ENCODE measurements at regions not wholly inside any gene's neighbourhood (a gene's known extent, or its start where the extent isn't known, plus 50 kb on each side); places are given as distances from the start of the nearest gene placed in this dataset.

DNA sequence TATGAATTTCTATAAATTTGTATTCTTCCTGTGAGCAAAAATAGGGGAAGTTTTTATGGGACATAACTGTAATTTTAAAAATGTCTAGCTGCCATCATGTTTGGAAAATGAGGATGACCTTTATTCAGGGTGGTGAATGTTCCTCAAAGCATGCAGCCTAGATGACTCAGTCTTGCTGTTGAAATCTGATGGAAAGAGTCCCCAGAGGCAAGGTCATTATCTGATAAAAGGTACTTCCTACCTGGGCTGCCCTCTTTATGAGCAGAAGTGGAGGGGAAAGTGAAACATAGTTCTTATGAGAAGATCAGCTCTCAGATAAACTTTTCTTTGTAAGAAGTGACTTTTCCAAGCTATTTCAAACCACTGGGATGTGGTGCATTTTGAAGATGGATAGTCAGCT, 1144.7 kb upstream of the PIK3C3 start:
- TF ChIP-seq, protein P1, sequence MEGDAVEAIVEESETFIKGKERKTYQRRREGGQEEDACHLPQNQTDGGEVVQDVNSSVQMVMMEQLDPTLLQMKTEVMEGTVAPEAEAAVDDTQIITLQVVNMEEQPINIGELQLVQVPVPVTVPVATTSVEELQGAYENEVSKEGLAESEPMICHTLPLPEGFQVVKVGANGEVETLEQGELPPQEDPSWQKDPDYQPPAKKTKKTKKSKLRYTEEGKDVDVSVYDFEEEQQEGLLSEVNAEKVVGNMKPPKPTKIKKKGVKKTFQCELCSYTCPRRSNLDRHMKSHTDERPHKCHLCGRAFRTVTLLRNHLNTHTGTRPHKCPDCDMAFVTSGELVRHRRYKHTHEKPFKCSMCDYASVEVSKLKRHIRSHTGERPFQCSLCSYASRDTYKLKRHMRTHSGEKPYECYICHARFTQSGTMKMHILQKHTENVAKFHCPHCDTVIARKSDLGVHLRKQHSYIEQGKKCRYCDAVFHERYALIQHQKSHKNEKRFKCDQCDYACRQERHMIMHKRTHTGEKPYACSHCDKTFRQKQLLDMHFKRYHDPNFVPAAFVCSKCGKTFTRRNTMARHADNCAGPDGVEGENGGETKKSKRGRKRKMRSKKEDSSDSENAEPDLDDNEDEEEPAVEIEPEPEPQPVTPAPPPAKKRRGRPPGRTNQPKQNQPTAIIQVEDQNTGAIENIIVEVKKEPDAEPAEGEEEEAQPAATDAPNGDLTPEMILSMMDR (IDR thresholded peaks at IDR 0.05), result no peak
- TF ChIP-seq EP300 (IDR thresholded peaks at IDR 0.05) (no peak), POLR2A (IDR thresholded peaks at IDR 0.05) (no peak), POLR2AphosphoS5 (IDR thresholded peaks at IDR 0.05) (no peak)
- no peak overlapping the region for H3K27ac ChIP-seq
- DNase-seq (no peak), ATAC-seq (ENCODE audit: low FRiP score in 2 of 2) (no peak)
- no peak overlapping the region for H3K4me3 ChIP-seq
- H3K27me3 ChIP-seq, result no peaks in the 10 kb centered on the region
- no peaks in the 10 kb centered on the region for H3K4me1 ChIP-seq
- H3K9me3 ChIP-seq, result no peaks in the 10 kb centered on the region
- H3K36me3 ChIP-seq, result no peaks in the 10 kb centered on the region

DNA sequence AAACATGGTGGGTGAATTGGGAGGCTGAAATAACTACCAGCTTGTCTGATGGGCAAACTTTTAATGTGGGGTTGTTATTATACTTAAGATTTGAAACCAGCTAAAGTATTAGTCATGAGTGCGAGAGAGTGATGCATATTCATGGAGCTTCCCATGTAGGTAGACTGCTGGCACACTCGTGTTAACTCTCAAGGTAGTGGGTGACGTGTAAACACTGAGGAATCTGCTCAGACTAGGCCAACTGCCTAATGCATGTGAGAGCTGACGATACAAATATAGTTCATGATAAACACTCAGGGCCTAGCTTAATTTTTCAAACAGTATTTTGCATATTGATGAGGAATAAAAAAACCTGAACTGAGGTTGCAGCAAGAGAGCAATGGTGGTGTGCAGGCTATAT, 1165.7 kb upstream of the PIK3C3 start:
- H3K4me1 ChIP-seq, result no peaks in the 10 kb centered on the region
- no peaks in the 10 kb centered on the region for H3K9me3 ChIP-seq
- no peaks in the 10 kb centered on the region for H3K36me3 ChIP-seq
- no peak for ATAC-seq (ENCODE audit: low FRiP score in 2 of 2)
- no peaks in the 10 kb centered on the region for H3K27me3 ChIP-seq
- 56 to 83% methylated on average over 4 of the region's 4 CpGs for WGBS, 2 donors
- no peak overlapping the region for H3K27ac ChIP-seq
- TF ChIP-seq POLR2A (IDR thresholded peaks at IDR 0.05), result no peak
- no peak for TF ChIP-seq POLR2AphosphoS5 (IDR thresholded peaks at IDR 0.05)
- TF ChIP-seq, protein P1 (IDR thresholded peaks at IDR 0.05), result no peak
- TF ChIP-seq EP300 (IDR thresholded peaks at IDR 0.05), result no peak
- DNase-seq, result no peak
- no peak overlapping the region for H3K4me3 ChIP-seq

DNA sequence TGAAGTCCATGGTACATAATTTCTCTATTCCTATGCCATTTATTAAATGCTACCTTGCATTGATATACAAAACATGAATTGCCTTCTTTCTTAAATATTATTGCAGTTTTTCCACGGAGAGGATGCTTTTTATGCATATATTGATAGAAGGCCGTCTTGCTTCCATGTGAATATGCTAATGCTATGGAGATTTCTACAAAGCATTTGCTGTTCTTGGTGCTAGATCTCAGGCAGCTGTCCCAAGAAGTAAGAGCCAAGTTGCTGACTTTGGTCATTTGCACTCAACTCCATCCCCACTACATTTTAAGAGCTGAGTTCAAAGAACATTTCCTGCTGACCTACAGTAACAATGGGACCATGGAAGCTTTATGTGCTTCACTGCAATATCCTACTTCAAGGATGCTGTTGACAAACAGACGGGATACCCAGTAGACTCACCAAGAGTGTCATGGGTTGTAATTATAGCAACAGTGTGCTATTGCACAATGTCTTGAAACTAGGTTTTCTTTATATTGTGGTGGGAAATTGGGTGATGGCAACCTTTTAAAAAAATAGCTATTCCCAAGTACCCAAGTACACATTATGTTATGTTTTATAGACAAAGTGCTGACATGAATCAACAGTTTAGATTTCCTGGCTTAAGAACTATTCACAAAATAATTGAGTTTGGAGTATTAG, 1172.4 kb upstream of the PIK3C3 start:
- DNase-seq (no peak), ATAC-seq (ENCODE audit: low FRiP score in 2 of 2) (no peak)
- WGBS, 2 donors, result 81% methylated on average over 3 of the region's 3 CpGs
- H3K27me3 ChIP-seq, result no peaks in the 10 kb centered on the region
- no peaks in the 10 kb centered on the region for H3K4me1 ChIP-seq
- no peak overlapping the region for H3K27ac ChIP-seq
- no peaks in the 10 kb centered on the region for H3K36me3 ChIP-seq
- TF ChIP-seq EP300 (IDR thresholded peaks at IDR 0.05), result no peak
- TF ChIP-seq, protein P1 (IDR thresholded peaks at IDR 0.05), result no peak
- no peak for TF ChIP-seq POLR2A (IDR thresholded peaks at IDR 0.05)
- no peak for TF ChIP-seq POLR2AphosphoS5 (IDR thresholded peaks at IDR 0.05)
- no peak overlapping the region for H3K4me3 ChIP-seq
- H3K9me3 ChIP-seq, result no peaks in the 10 kb centered on the region

DNA sequence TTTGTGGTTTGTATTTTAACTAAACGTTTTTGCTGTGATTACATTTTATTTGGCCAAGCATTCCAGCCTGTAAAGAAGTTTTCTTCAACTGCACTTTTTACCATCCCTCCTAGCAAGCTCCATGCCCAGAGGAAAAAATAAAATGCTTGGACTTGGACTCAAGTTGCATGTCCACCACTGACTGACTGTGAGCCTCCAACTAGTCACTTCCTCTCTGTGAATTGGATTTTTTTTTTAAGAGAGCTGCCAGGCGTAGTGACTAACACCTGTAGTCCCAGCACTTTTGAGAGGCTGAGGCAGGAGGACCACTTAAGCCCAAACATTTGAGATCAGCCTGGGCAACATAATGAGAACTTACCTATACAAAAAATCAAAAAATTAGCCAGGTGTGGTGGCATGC, 1185.2 kb upstream of the PIK3C3 start:
- ATAC-seq (ENCODE audit: low FRiP score in 2 of 2) (no peak), DNase-seq (no peak)
- H3K27me3 ChIP-seq, result no peaks in the 10 kb centered on the region
- no peaks in the 10 kb centered on the region for H3K36me3 ChIP-seq
- WGBS, 2 donors, result 58 to 64% methylated on average over 2 of the region's 2 CpGs
- no peaks in the 10 kb centered on the region for H3K4me1 ChIP-seq
- TF ChIP-seq, protein P1 (IDR thresholded peaks at IDR 0.05), result no peak
- no peak for TF ChIP-seq EP300 (IDR thresholded peaks at IDR 0.05)
- TF ChIP-seq POLR2AphosphoS5 (IDR thresholded peaks at IDR 0.05), result no peak
- no peak for TF ChIP-seq POLR2A (IDR thresholded peaks at IDR 0.05)
- H3K9me3 ChIP-seq, result no peaks in the 10 kb centered on the region
- no peak overlapping the region for H3K27ac ChIP-seq
- H3K4me3 ChIP-seq, result no peak overlapping the region

DNA sequence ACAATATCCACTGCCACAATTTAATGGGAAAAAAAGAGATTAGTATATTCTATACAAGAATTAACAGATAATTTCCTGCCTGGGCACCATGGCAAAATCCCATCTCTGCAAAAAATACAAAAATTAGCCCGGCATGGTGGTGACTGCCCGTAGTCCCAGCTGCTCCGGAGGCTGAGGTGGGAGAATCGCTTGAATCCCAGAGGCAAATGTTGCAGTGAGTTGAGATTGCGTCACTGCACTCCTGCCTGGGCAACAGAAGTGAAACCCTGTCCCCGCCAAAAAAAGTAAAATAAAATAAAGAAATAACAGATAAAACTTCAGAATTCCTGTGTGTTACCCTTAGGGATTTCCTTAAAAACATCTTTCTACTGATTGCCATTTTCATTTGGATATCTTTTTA, 1194.8 kb upstream of the PIK3C3 start:
- TF ChIP-seq POLR2AphosphoS5 (IDR thresholded peaks at IDR 0.05) (no peak), EP300 (IDR thresholded peaks at IDR 0.05) (no peak), POLR2A (IDR thresholded peaks at IDR 0.05) (no peak)
- TF ChIP-seq, protein P1 (IDR thresholded peaks at IDR 0.05), result no peak
- Histone ChIP-seq H3K36me3 (no peaks in the 10 kb centered on the region), H3K27me3 (no peaks in the 10 kb centered on the region), H3K4me1 (no peaks in the 10 kb centered on the region), H3K4me3 (no peak overlapping the region), H3K9me3 (no peaks in the 10 kb centered on the region), H3K27ac (no peak overlapping the region)
- DNase-seq, result no peak
- ATAC-seq (ENCODE audit: low FRiP score in 2 of 2), result no peak
- 84 to 90% methylated on average over 6 of the region's 6 CpGs for WGBS, 2 donors
